Gastrocnemius medialis (tissue), 4 donors: ENCODE measurements at regions not wholly inside any gene's neighbourhood (a gene's known extent, or its start where the extent isn't known, plus 50 kb on each side); places are given as distances from the start of the nearest gene placed in this dataset.
"Not testable (repeated sequence)": the region's sequence is repeated elsewhere in the genome, so short reads cannot be mapped to it uniquely, and the experiment has no call there.

ENCODE experiments used
- ATAC-seq, 2 donors: fragments of 150-250 bp; one replicate each; pipeline ENCODE4 v1.9.1; 2016
- DNase-seq, 2 donors: peaks; one replicate each; pipeline ENCODE4 v3.0.0-alpha.2; 2019
- H3K27ac ChIP-seq, 4 donors: fragments of 200-600 bp; sonication (generic); 1 replicate in 1 of 4; 2 replicates in 3 of 4; pipeline ENCODE4 v1.5.1; 2016 to 2018; ENCODE audit warnings: mild to moderate bottlenecking in 2 of 4, moderate library complexity in 1 of 4
- H3K27me3 ChIP-seq, 3 donors: fragments of 200-600 bp; sonication (generic) in 2 of 3; 1 replicate in 1 of 3; 2 replicates in 2 of 3; pipeline versions ENCODE4 v1.5.1 to v1.6.0; 2016 to 2019; ENCODE audit warnings: mild to moderate bottlenecking in 1 of 3, moderate library complexity in 1 of 3
- H3K36me3 ChIP-seq, 2 donors: fragments of 200-600 bp; sonication (generic) in 1 of 2; one replicate each; pipeline ENCODE4 v1.5.1; 2017 to 2018
- H3K4me1 ChIP-seq, 2 donors: fragments of 200-600 bp; sonication (generic) in 1 of 2; one replicate each; pipeline ENCODE4 v1.5.1; 2016 to 2017; ENCODE audit warnings: mild to moderate bottlenecking in 2 of 2
- H3K4me3 ChIP-seq, 4 donors: fragments of 200-600 bp; sonication (generic) in 3 of 4; 1 replicate in 1 of 4; 2 replicates in 3 of 4; pipeline ENCODE4 v1.5.1; 2016 to 2019; ENCODE audit warnings: mild to moderate bottlenecking in 2 of 4
- H3K9me3 ChIP-seq, 3 donors: fragments of 200-600 bp; sonication (generic) in 2 of 3; 1 replicate in 1 of 3; 2 replicates in 2 of 3; pipeline ENCODE4 v1.5.1; 2016 to 2019
- CTCF ChIP-seq, 5 experiments: fragments of 450-650 bp in 3 of 5; fragments of 200-600 bp in 2 of 5; sonication (generic) in 2 of 5; IDR thresholded peaks in 4 of 5; conservative IDR thresholded peaks in 1 of 5; 1 replicate in 4 of 5; 2 replicates in 1 of 5; pipeline ENCODE4 v1.5.1; 2016 to 2019; ENCODE audit warnings: antibody characterized with exemption in 5 of 5, mild to moderate bottlenecking in 3 of 5, moderate library complexity in 3 of 5
- POLR2A ChIP-seq, 2 donors: fragments of 450-650 bp; IDR thresholded peaks; one replicate each; pipeline ENCODE4 v1.6.1; 2017; ENCODE audit warnings: antibody characterized with exemption in 2 of 2, mild to moderate bottlenecking in 2 of 2, moderate library complexity in 2 of 2
- in situ Hi-C, 4 donors: fragments of 200-750 bp; cut with MboI; loops; one replicate each; pipeline versions ENCODE4 v1.15.0 to v1.8.0; 2017; ENCODE audit warnings: low sequenced_read_pairs in 4 of 4
- intact Hi-C: fragments of 100-400 bp; cut with DNase I; formaldehyde crosslinking; loops from one replicate; pipeline ENCODE4 v1.15.1; 2023; ENCODE audit warnings: low total_unique reads

- ATAC-seq (no peak), DNase-seq (no peak)
- intact Hi-C loops = no loop called here
- no peak overlapping the region for H3K4me3 ChIP-seq
- H3K36me3 ChIP-seq = no peaks in the 10 kb centered on the region
- H3K9me3 ChIP-seq = no peaks in the 10 kb centered on the region
- no peaks in the 10 kb centered on the region for H3K27me3 ChIP-seq
- TF ChIP-seq POLR2A (IDR thresholded peaks at IDR 0.05) (no peak), CTCF (IDR thresholded peaks at IDR 0.05 in 4 of 5, conservative IDR thresholded peaks at IDR 0.05 in 1 of 5) (no peak)
- H3K4me1 ChIP-seq = no peaks in the 10 kb centered on the region
- in situ Hi-C loops = no loop called here
- no peak overlapping the region for H3K27ac ChIP-seq
Observed at GRCh38 chr10:9147475-9147874, 1093.0 kb downstream of the GATA3 start.

GRCh38 chr10:9149134-9149533 is 1094.6 kb downstream of the GATA3 start:
- DNase-seq (no peak), ATAC-seq (no peak)
- in situ Hi-C loops = no loop called here
- H3K4me1 ChIP-seq = no peaks in the 10 kb centered on the region
- H3K27ac ChIP-seq = no peak overlapping the region
- no peak for TF ChIP-seq CTCF (IDR thresholded peaks at IDR 0.05 in 4 of 5, conservative IDR thresholded peaks at IDR 0.05 in 1 of 5)
- no peak for TF ChIP-seq POLR2A (IDR thresholded peaks at IDR 0.05)
- no peaks in the 10 kb centered on the region for H3K27me3 ChIP-seq
- intact Hi-C loops = no loop called here
- H3K36me3 ChIP-seq = no peaks in the 10 kb centered on the region
- H3K4me3 ChIP-seq = no peak overlapping the region
- H3K9me3 ChIP-seq = no peaks in the 10 kb centered on the region

- H3K36me3 ChIP-seq, ATAC-seq, H3K4me3 ChIP-seq, H3K9me3 ChIP-seq, in situ Hi-C loops, DNase-seq, H3K4me1 ChIP-seq, H3K27me3 ChIP-seq, intact Hi-C loops, H3K27ac ChIP-seq: not testable (repeated sequence)
Observed at GRCh38 chr10:9153057-9153456, 1098.6 kb downstream of the GATA3 start.

GRCh38 chr10:9157656-9158055 is 1103.2 kb downstream of the GATA3 start:
- no peaks in the 10 kb centered on the region for H3K27me3 ChIP-seq
- no peaks in the 10 kb centered on the region for H3K36me3 ChIP-seq
- intact Hi-C loops (no loop called here), in situ Hi-C loops (no loop called here)
- H3K4me3 ChIP-seq = no peak overlapping the region
- no peak overlapping the region for H3K27ac ChIP-seq
- no peak for DNase-seq
- H3K9me3 ChIP-seq = no peaks in the 10 kb centered on the region
- no peaks in the 10 kb centered on the region for H3K4me1 ChIP-seq
- TF ChIP-seq CTCF (IDR thresholded peaks at IDR 0.05 in 4 of 5, conservative IDR thresholded peaks at IDR 0.05 in 1 of 5) (no peak), POLR2A (IDR thresholded peaks at IDR 0.05) (no peak)
- ATAC-seq = no peak

GRCh38 chr10:9158675-9159074 is 1104.2 kb downstream of the GATA3 start:
- no peak overlapping the region for H3K27ac ChIP-seq

More at GRCh38 chr10:9158675-9159074, 1104.2 kb downstream of the GATA3 start:
- H3K9me3 ChIP-seq = no peaks in the 10 kb centered on the region
- TF ChIP-seq CTCF (IDR thresholded peaks at IDR 0.05 in 4 of 5, conservative IDR thresholded peaks at IDR 0.05 in 1 of 5) = no peak
- TF ChIP-seq POLR2A (IDR thresholded peaks at IDR 0.05) = no peak
- ATAC-seq (no peak), DNase-seq (no peak)
- H3K4me1 ChIP-seq = no peaks in the 10 kb centered on the region
- in situ Hi-C loops (no loop called here), intact Hi-C loops (no loop called here)
- no peaks in the 10 kb centered on the region for H3K27me3 ChIP-seq
- no peaks in the 10 kb centered on the region for H3K36me3 ChIP-seq
- no peak overlapping the region for H3K4me3 ChIP-seq
